ENCODE measurements at regions not wholly inside any gene's neighbourhood (a gene's known extent, or its start where the extent isn't known, plus 50 kb on each side); places are given as distances from the start of the nearest gene placed in this dataset.

- Histone ChIP-seq H3K9me3 (ENCODE audit: control insufficient read depth in 2 of 3, insufficient read depth in 1 of 3, low read length in 3 of 3) (no peaks in the 10 kb centered on the region), H3K4me1 (ENCODE audit: control insufficient read depth in 2 of 3, insufficient read depth in 2 of 3, low read depth in 1 of 3, low read length in 3 of 3) (no peaks in the 10 kb centered on the region), H3K27me3 (ENCODE audit: control insufficient read depth, insufficient read depth, low read length) (no peaks in the 10 kb centered on the region), H3K27ac (ENCODE audit: low read depth in 2 of 2, low read length in 2 of 2) (no peak overlapping the region), H3K4me3 (ENCODE audit: low read length in 3 of 3) (no peak overlapping the region), H3K9ac (ENCODE audit: low read length in 3 of 3) (no peak overlapping the region), H3K36me3 (ENCODE audit: control insufficient read depth in 2 of 3, insufficient read depth in 3 of 3, low read length in 3 of 3) (no peaks in the 10 kb centered on the region)
- intact Hi-C loops (cut with DNase I) = no loop called here
- FAIRE-seq (no peak), DNase-seq (no peak)
- TF ChIP-seq, protein P1, sequence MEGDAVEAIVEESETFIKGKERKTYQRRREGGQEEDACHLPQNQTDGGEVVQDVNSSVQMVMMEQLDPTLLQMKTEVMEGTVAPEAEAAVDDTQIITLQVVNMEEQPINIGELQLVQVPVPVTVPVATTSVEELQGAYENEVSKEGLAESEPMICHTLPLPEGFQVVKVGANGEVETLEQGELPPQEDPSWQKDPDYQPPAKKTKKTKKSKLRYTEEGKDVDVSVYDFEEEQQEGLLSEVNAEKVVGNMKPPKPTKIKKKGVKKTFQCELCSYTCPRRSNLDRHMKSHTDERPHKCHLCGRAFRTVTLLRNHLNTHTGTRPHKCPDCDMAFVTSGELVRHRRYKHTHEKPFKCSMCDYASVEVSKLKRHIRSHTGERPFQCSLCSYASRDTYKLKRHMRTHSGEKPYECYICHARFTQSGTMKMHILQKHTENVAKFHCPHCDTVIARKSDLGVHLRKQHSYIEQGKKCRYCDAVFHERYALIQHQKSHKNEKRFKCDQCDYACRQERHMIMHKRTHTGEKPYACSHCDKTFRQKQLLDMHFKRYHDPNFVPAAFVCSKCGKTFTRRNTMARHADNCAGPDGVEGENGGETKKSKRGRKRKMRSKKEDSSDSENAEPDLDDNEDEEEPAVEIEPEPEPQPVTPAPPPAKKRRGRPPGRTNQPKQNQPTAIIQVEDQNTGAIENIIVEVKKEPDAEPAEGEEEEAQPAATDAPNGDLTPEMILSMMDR (IDR thresholded peaks at IDR 0.05; ENCODE audit: borderline replicate concordance, extremely low read depth, insufficient read depth) = no peak
Measured at GRCh38 chr12:93297032-93297431, 80.7 kb upstream of the NUDT4 start.

DNA sequence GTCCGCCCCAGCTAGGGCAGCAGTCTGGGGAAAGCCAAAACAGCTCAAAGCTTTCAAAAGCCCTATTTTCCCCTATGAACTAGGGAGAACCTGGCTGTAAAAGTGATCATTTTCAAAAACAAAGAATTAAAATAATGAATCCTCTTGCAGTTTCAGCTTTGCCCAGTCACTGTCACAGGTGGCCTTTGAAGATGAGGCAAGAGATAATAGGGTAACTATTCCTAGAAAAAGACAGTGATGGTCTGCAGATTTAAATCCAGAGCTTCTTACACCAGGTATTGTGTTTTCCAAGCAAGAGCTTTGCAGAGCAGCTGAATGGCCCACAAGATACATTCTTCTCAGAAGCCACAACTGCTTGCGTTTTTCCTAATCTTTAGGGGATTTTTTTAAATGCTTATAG lies 80.2 kb upstream of the NUDT4 start:
- Histone ChIP-seq H3K27ac (ENCODE audit: low read depth in 2 of 2, low read length in 2 of 2) (no peak overlapping the region), H3K9ac (ENCODE audit: low read length in 3 of 3) (no peak overlapping the region), H3K4me3 (ENCODE audit: low read length in 3 of 3) (no peak overlapping the region), H3K27me3 (ENCODE audit: control insufficient read depth, insufficient read depth, low read length) (no peaks in the 10 kb centered on the region), H3K36me3 (ENCODE audit: control insufficient read depth in 2 of 3, insufficient read depth in 3 of 3, low read length in 3 of 3) (no peaks in the 10 kb centered on the region), H3K9me3 (ENCODE audit: control insufficient read depth in 2 of 3, insufficient read depth in 1 of 3, low read length in 3 of 3) (no peaks in the 10 kb centered on the region), H3K4me1 (ENCODE audit: control insufficient read depth in 2 of 3, insufficient read depth in 2 of 3, low read depth in 1 of 3, low read length in 3 of 3) (peaks cover 0 to 3% (median 0%) of the 10 kb centered on the region in 3 donors)
- intact Hi-C loops (cut with DNase I) = no loop called here
- FAIRE-seq = no peak
- DNase-seq = no peak
- TF ChIP-seq, protein P1 (IDR thresholded peaks at IDR 0.05; ENCODE audit: borderline replicate concordance, extremely low read depth, insufficient read depth) = no peak

- no peak for FAIRE-seq
- TF ChIP-seq, protein P1 (IDR thresholded peaks at IDR 0.05; ENCODE audit: borderline replicate concordance, extremely low read depth, insufficient read depth) = no peak
- no peak overlapping the region for H3K4me3 ChIP-seq (ENCODE audit: low read length in 3 of 3)
- H3K27ac ChIP-seq (ENCODE audit: low read depth in 2 of 2, low read length in 2 of 2) = no peak overlapping the region
- no peak for DNase-seq
- no peak overlapping the region for H3K9ac ChIP-seq (ENCODE audit: low read length in 3 of 3)
- no peaks in the 10 kb centered on the region for H3K36me3 ChIP-seq (ENCODE audit: control insufficient read depth in 2 of 3, insufficient read depth in 3 of 3, low read length in 3 of 3)
- intact Hi-C loops (cut with DNase I) = no loop called here
- H3K4me1 ChIP-seq (ENCODE audit: control insufficient read depth in 2 of 3, insufficient read depth in 2 of 3, low read depth in 1 of 3, low read length in 3 of 3) = peaks cover 0 to 9% (median 0%) of the 10 kb centered on the region in 3 donors
- no peaks in the 10 kb centered on the region for H3K27me3 ChIP-seq (ENCODE audit: control insufficient read depth, insufficient read depth, low read length)
- no peaks in the 10 kb centered on the region for H3K9me3 ChIP-seq (ENCODE audit: control insufficient read depth in 2 of 3, insufficient read depth in 1 of 3, low read length in 3 of 3)
Measured at GRCh38 chr12:93299262-93299846, 78.4 kb upstream of the NUDT4 start.

DNA sequence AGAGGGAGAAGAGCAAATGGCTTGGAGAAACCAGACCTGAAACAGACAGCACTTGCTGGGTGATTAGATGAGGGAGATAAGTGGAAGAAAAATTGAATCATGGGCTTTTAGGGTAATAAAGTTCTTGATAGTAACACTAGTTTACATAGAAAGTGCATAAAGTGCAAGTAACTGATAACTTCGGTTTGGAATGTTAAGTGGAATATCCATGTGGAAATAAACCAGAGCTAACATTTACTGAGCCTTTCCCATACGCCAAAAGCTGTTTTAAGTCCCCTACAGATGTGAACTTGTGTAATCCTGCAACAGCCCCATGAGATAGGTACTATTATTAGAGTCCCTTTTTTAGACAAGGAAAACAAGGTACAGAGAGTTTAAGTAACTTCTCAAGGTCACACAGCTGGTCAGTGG lies 77.1 kb upstream of the NUDT4 start:
- no peak overlapping the region for H3K4me3 ChIP-seq (ENCODE audit: low read length in 3 of 3)
- no peaks in the 10 kb centered on the region for H3K36me3 ChIP-seq (ENCODE audit: control insufficient read depth in 2 of 3, insufficient read depth in 3 of 3, low read length in 3 of 3)
- no peaks in the 10 kb centered on the region for H3K27me3 ChIP-seq (ENCODE audit: control insufficient read depth, insufficient read depth, low read length)
- no peak overlapping the region for H3K27ac ChIP-seq (ENCODE audit: low read depth in 2 of 2, low read length in 2 of 2)
- no peak overlapping the region for H3K9ac ChIP-seq (ENCODE audit: low read length in 3 of 3)
- TF ChIP-seq, protein P1 (IDR thresholded peaks at IDR 0.05; ENCODE audit: borderline replicate concordance, extremely low read depth, insufficient read depth) = no peak
- H3K9me3 ChIP-seq (ENCODE audit: control insufficient read depth in 2 of 3, insufficient read depth in 1 of 3, low read length in 3 of 3) = no peaks in the 10 kb centered on the region
- FAIRE-seq (no peak), DNase-seq (no peak)
- intact Hi-C loops (cut with DNase I) = no loop called here
- H3K4me1 ChIP-seq (ENCODE audit: control insufficient read depth in 2 of 3, insufficient read depth in 2 of 3, low read depth in 1 of 3, low read length in 3 of 3) = peaks cover 0 to 9% (median 0%) of the 10 kb centered on the region in 3 donors

Data from kidney (tissue), 13 donors.